ENCODE measurements at regions not wholly inside any gene's neighbourhood (a gene's known extent, or its start where the extent isn't known, plus 50 kb on each side); places are given as distances from the start of the nearest gene placed in this dataset.
A peak's percentile ranks its signal among the peaks of the same experiment; 100 is the strongest.

GRCh38 chr6:90694802-90695201, 107.9 kb upstream of the MAP3K7 start:
- no peak for DNase-seq (ENCODE audit: low read depth in 1 of 2, low spot score in 1 of 2)
- CTCF ChIA-PET: no interaction called here
- no peak overlapping the region for H3K4me3 ChIP-seq
- H3K4me2 ChIP-seq: no peak overlapping the region
- H3K9me3 ChIP-seq: no peaks in the 10 kb centered on the region
- H3K27ac ChIP-seq: no peak overlapping the region
- TF ChIP-seq CBX8 (IDR thresholded peaks at IDR 0.05): no peak
- no peak for TF ChIP-seq MYC (IDR thresholded peaks at IDR 0.05; ENCODE audit: borderline replicate concordance, low read length)
- peak; percentile 38; the same call in 1 of the 2 replicates for TF ChIP-seq REST (IDR thresholded peaks at IDR 0.05)
- no peak for TF ChIP-seq EHMT2 (IDR thresholded peaks at IDR 0.05; ENCODE audit: low read depth)
- POLR2A ChIA-PET: no interaction called here
- no peak for FAIRE-seq
- no peaks in the 10 kb centered on the region for H3K4me1 ChIP-seq
- no peak for ATAC-seq
- WGBS (ENCODE audit: missing lambda C conversion rate): 0% methylated on average over 2 of the region's 2 CpGs

- Histone ChIP-seq H3K27ac (no peak overlapping the region), H3K9me3 (no peaks in the 10 kb centered on the region), H3K4me3 (no peak overlapping the region), H3K4me2 (no peak overlapping the region), H3K4me1 (no peaks in the 10 kb centered on the region)
- ATAC-seq (no peak), DNase-seq (ENCODE audit: low read depth in 1 of 2, low spot score in 1 of 2) (no peak), FAIRE-seq (no peak)
- WGBS (ENCODE audit: missing lambda C conversion rate): 7% methylated on average over 1 of the region's 1 CpG
- TF ChIP-seq KDM1A (IDR thresholded peaks at IDR 0.05; ENCODE audit: low read depth) (no peak), MAZ (IDR thresholded peaks at IDR 0.05; ENCODE audit: borderline replicate concordance, low read depth, low read length) (no peak)
- ChIA-PET CTCF (no interaction called here), POLR2A (no interaction called here)
Measured at GRCh38 chr6:90691823-90692222, 105.0 kb upstream of the MAP3K7 start.

GRCh38 chr6:90689172-90689571, 102.3 kb upstream of the MAP3K7 start:
- Histone ChIP-seq H3K4me3 (no peak overlapping the region), H3K4me1 (no peaks in the 10 kb centered on the region), H3K27ac (no peak overlapping the region), H3K9me3 (no peaks in the 10 kb centered on the region), H3K4me2 (no peak overlapping the region)
- CTCF ChIA-PET: no interaction called here
- DNase-seq (ENCODE audit: low read depth in 1 of 2, low spot score in 1 of 2) (no peak), ATAC-seq (no peak), FAIRE-seq (no peak)
- POLR2A ChIA-PET: no interaction called here
- TF ChIP-seq SMC3 (IDR thresholded peaks at IDR 0.05): no peak
- TF ChIP-seq CBX2 (IDR thresholded peaks at IDR 0.05; ENCODE audit: borderline replicate concordance, low read depth): no peak
- TF ChIP-seq CBX8 (IDR thresholded peaks at IDR 0.05): no peak
- no peak for TF ChIP-seq RNF2 (IDR thresholded peaks at IDR 0.05; ENCODE audit: borderline replicate concordance, low read depth)
- no peak for TF ChIP-seq ZFP36 (IDR thresholded peaks at IDR 0.05; ENCODE audit: borderline replicate concordance, partially characterized antibody)
- no peak for TF ChIP-seq SREBF2 (IDR thresholded peaks at IDR 0.05)
- TF ChIP-seq HOXB13 (CRISPR knock-in tag; IDR thresholded peaks at IDR 0.05; ENCODE audit: low read depth): no peak
- no peak for TF ChIP-seq HOXB5 (CRISPR knock-in tag; IDR thresholded peaks at IDR 0.05)
- no peak for TF ChIP-seq HES2 (IDR thresholded peaks at IDR 0.05)
- no peak for TF ChIP-seq ELK1 (IDR thresholded peaks at IDR 0.05; ENCODE audit: low read depth, low read length)
- no peak for TF ChIP-seq RFX5 (IDR thresholded peaks at IDR 0.05)
- no peak for TF ChIP-seq ESRRA (IDR thresholded peaks at IDR 0.05; ENCODE audit: borderline replicate concordance, low read length)
- TF ChIP-seq POLR2A (IDR thresholded peaks at IDR 0.05; ENCODE audit: low read length): no peak
- no peak for TF ChIP-seq MAFK (IDR thresholded peaks at IDR 0.05; ENCODE audit: partially characterized antibody)
- no peak for TF ChIP-seq MAZ (IDR thresholded peaks at IDR 0.05; ENCODE audit: borderline replicate concordance, low read depth, low read length)
- no peak for TF ChIP-seq PHF8 (IDR thresholded peaks at IDR 0.05; ENCODE audit: borderline replicate concordance, low read depth)
